SK-N-SH (cell line): ENCODE measurements at regions not wholly inside any gene's neighbourhood (a gene's known extent, or its start where the extent isn't known, plus 50 kb on each side); places are given as distances from the start of the nearest gene placed in this dataset.

Experiments used
- CTCF ChIA-PET: fragments of 300-600, 350-600 bp; formaldehyde crosslinking; extraction: SDS; loops from one replicate; lab custom pipeline; 2021; lab: Yijun Ruan, JAX
- POLR2A ChIA-PET: fragments of 350-600 bp; sonication (Branson Sonifier 250); formaldehyde crosslinking; extraction: SDS; loops from one replicate; lab custom pipeline; 2020; ENCODE audit warnings: antibody characterized with exemption, inconsistent platforms; lab: Yijun Ruan, JAX
- DNase-seq: peaks from one replicate; pipeline ENCODE4 v3.0.0; 2012
- H2AFZ ChIP-seq: fragments of 200-600 bp; sonication (generic); 2 replicates; pipeline ENCODE4 v1.8.1; 2016; ENCODE audit warnings: antibody characterized with exemption, mild to moderate bottlenecking, low read depth
- H3F3A ChIP-seq: fragments of 200-600 bp; sonication (generic); replicated peaks from 2 replicates; pipeline ENCODE3; 2016; ENCODE audit warnings: antibody characterized with exemption, mild to moderate bottlenecking; ENCODE audit not compliant: insufficient read depth
- H3K27ac ChIP-seq, 2 experiments: fragments of 200-500 bp in 1 of 2; fragments of 200-600 bp in 1 of 2; sonication (Bioruptor generic) in 1 of 2; sonication (generic), shearing (Covaris generic) in 1 of 2; 2 replicates each; pipeline versions ENCODE4 v1.5.1 to v1.6.1; 2014 to 2016; ENCODE audit warnings: low read depth in 2 of 2, inconsistent platforms in 1 of 2, low read length in 1 of 2, mild to moderate bottlenecking in 1 of 2, mixed read lengths in 1 of 2
- H3K27me3 ChIP-seq: fragments of 200-600 bp; sonication (generic), shearing (Covaris generic); 2 replicates; pipeline ENCODE4 v1.6.1; 2016; ENCODE audit warnings: mixed run types; ENCODE audit not compliant: insufficient read depth
- H3K36me3 ChIP-seq, 2 experiments: fragments of 200-500 bp in 1 of 2; fragments of 200-600 bp in 1 of 2; sonication (Bioruptor generic) in 1 of 2; sonication (generic) in 1 of 2; replicated peaks in 1 of 2; 2 replicates each; pipeline versions ENCODE3 to v1.5.1; 2014 to 2016; ENCODE audit warnings: low read length in 1 of 2, mild to moderate bottlenecking in 1 of 2; ENCODE audit not compliant: insufficient read depth in 2 of 2, control insufficient read depth in 1 of 2
- H3K4me1 ChIP-seq, 2 experiments: fragments of 200-500 bp in 1 of 2; fragments of 200-600 bp in 1 of 2; sonication (Bioruptor generic) in 1 of 2; sonication (generic), shearing (Covaris generic) in 1 of 2; 2 replicates each; pipeline versions ENCODE4 v1.5.1 to v1.6.1; 2014 to 2016; ENCODE audit warnings: low read depth in 1 of 2, low read length in 1 of 2, mixed run types in 1 of 2; ENCODE audit not compliant: insufficient read depth in 2 of 2, control insufficient read depth in 1 of 2
- H3K4me2 ChIP-seq: fragments of 200-600 bp; sonication (generic), shearing (Covaris generic); 2 replicates; pipeline ENCODE4 v1.6.1; 2017; ENCODE audit warnings: mixed run types
- H3K4me3 ChIP-seq, 2 experiments: fragments of 200-500 bp in 1 of 2; fragments of 200-600 bp in 1 of 2; sonication (Bioruptor generic) in 1 of 2; sonication (generic), shearing (Covaris generic) in 1 of 2; 2 replicates each; pipeline versions ENCODE4 v1.5.1 to v1.8.1; 2014 to 2016; ENCODE audit warnings: low read depth in 2 of 2, inconsistent platforms in 1 of 2, low read length in 1 of 2, mild to moderate bottlenecking in 1 of 2, mixed read lengths in 1 of 2, moderate library complexity in 1 of 2
- H3K79me2 ChIP-seq: fragments of 200-600 bp; sonication (generic); 2 replicates; pipeline ENCODE4 v1.8.1; 2017; ENCODE audit warnings: mild to moderate bottlenecking; ENCODE audit not compliant: insufficient read depth
- H3K9ac ChIP-seq: fragments of 200-600 bp; sonication (generic); 2 replicates; pipeline ENCODE4 v1.6.1; 2017; ENCODE audit warnings: mixed run types
- H3K9me2 ChIP-seq: fragments of 200-600 bp; sonication (generic); 2 replicates; pipeline ENCODE4 v1.6.1; 2017; ENCODE audit warnings: mixed run types
- H3K9me3 ChIP-seq: fragments of 200-600 bp; sonication (generic); 2 replicates; pipeline ENCODE4 v1.6.1; 2017; ENCODE audit warnings: mixed run types, mild to moderate bottlenecking, moderate library complexity
- H4K20me1 ChIP-seq: fragments of 200-600 bp; sonication (generic); 2 replicates; pipeline ENCODE4 v1.6.1; 2017; ENCODE audit warnings: mild to moderate bottlenecking, mixed run types; ENCODE audit not compliant: insufficient read depth
- CHD2 ChIP-seq: fragments of 150-350 bp; IDR thresholded peaks from 2 replicates; pipeline ENCODE4 v1.6.1; 2018; ENCODE audit warnings: low read length; ENCODE audit not compliant: partially characterized antibody
- ELF1 ChIP-seq: IDR thresholded peaks from 2 replicates; pipeline ENCODE4 v1.4.0; 2012
- EP300 ChIP-seq, 2 experiments: IDR thresholded peaks; 2 replicates each; pipeline versions ENCODE4 v1.4.0 to v1.6.1; 2012; ENCODE audit warnings: borderline replicate concordance in 1 of 2, low read depth in 1 of 2, low read length in 1 of 2
- EZH2phosphoT487 ChIP-seq: fragments of 200-600 bp; sonication (generic); IDR thresholded peaks from 2 replicates; pipeline ENCODE4 v1.6.1; 2017; ENCODE audit warnings: low read depth, mixed run types, mild to moderate bottlenecking, antibody characterized with exemption, moderate library complexity, borderline replicate concordance
- FOXJ3 ChIP-seq: sonication (generic); formaldehyde crosslinking; IDR thresholded peaks from 2 replicates; pipeline ENCODE4 v1.5.1; 2020; ENCODE audit warnings: mild to moderate bottlenecking, missing genetic modification reagents
- FOXM1 ChIP-seq: IDR thresholded peaks from 2 replicates; pipeline ENCODE4 v1.4.0; 2012; ENCODE audit warnings: low read depth, mild to moderate bottlenecking
- MXI1 ChIP-seq: IDR thresholded peaks from 2 replicates; pipeline ENCODE4 v1.6.1; 2012; ENCODE audit warnings: mild to moderate bottlenecking, low read depth, low read length, improper control_type of control experiment
- POLR2AphosphoS5 ChIP-seq: IDR thresholded peaks from 2 replicates; pipeline ENCODE4 v1.6.1; 2012; ENCODE audit warnings: low read depth, low read length
- RAD21 ChIP-seq: IDR thresholded peaks from 2 replicates; pipeline ENCODE4 v1.6.1; 2012; ENCODE audit warnings: mild to moderate bottlenecking, low read length
- REST ChIP-seq: IDR thresholded peaks from 2 replicates; pipeline ENCODE4 v1.6.1; 2012; ENCODE audit warnings: mild to moderate bottlenecking, low read depth, low read length, moderate library complexity
- SMC3 ChIP-seq: IDR thresholded peaks from 2 replicates; pipeline ENCODE4 v1.6.1; 2012; ENCODE audit warnings: low read depth, low read length, improper control_type of control experiment
- TAF1 ChIP-seq: IDR thresholded peaks from 2 replicates; pipeline ENCODE4 v1.6.1; 2012; ENCODE audit warnings: low read depth, mild to moderate bottlenecking, low read length, moderate library complexity, borderline replicate concordance
- WGBS: methylation state at CpG from one replicate; pipeline ENCODE4 v1.1.6; 2017; ENCODE audit warnings: low lambda C conversion rate; 5-methylcytosine and 5-hydroxymethylcytosine counted together
- TF ChIP-seq, protein P1 (sequence below): fragments of 150-350 bp; IDR thresholded peaks from 2 replicates; pipeline ENCODE4 v1.6.1; 2017; ENCODE audit warnings: antibody characterized with exemption, low read length, low read depth, borderline replicate concordance
- TF ChIP-seq, protein P2 (sequence below): fragments of 150-350 bp; IDR thresholded peaks from 2 replicates; pipeline ENCODE4 v1.6.1; 2016; ENCODE audit warnings: mild to moderate bottlenecking, low read depth, low read length

DNA sequence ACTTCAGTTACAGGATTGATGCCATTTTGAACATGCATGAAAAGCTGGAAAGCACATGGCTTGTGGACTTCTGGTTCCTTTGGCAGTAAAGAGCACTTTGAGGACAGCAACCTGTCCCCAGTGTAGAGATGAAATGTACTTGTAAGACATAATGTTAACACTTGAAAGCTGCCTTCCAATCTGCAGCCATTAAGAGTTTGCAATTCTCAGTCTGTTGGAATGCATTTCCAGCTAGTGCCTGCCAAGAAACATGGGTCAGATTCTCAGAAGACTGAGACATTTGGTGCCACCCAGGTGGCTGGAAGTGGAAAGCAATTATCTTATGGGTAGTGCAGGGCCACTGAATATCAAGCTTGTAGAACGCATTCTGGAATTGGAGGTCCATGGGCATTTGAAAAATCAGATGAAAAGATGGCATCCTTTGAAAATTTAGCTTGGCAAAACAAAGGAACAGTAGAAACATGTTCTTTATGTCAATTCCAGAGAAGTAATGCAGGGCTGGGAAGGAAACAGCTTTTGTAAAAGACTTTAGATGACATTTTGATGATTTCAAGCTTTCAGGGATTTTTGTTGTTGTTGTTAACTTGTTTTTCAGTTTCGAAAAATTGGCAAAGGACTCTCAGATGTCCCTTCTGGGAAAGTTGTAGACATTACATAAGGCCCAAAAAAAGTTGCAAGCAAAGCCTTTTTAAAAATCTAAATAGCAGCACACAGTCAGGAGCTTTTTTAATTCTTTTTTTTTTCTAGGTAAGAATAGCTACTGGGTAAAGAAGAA, 147.0 kb downstream of the ABCA8 start:
- Histone ChIP-seq H3K4me3 (no peak overlapping the region), H3K27me3 (no peaks in the 10 kb centered on the region), H3K79me2 (no peaks in the 10 kb centered on the region), H3K36me3 (no peaks in the 10 kb centered on the region), H3K4me2 (no peak overlapping the region), H2AFZ (no peak overlapping the region), H3K9me3 (no peaks in the 10 kb centered on the region), H4K20me1 (no peaks in the 10 kb centered on the region), H3K9me2 (no peaks in the 10 kb centered on the region), H3K9ac (no peak overlapping the region), H3F3A (no peaks in the 10 kb centered on the region), H3K4me1 (peaks cover 0 to 6% of the 10 kb centered on the region in 2 experiments; a peak in 1 of 4 replicates), H3K27ac (no peak overlapping the region)
- no peak for DNase-seq
- no peak for TF ChIP-seq EZH2phosphoT487
- no peak for TF ChIP-seq REST
- no peak for TF ChIP-seq SMC3
- no peak for TF ChIP-seq MXI1
- TF ChIP-seq FOXJ3 (CRISPR knock-in tag), result no peak
- TF ChIP-seq ELF1, result no peak
- TF ChIP-seq, protein P1, sequence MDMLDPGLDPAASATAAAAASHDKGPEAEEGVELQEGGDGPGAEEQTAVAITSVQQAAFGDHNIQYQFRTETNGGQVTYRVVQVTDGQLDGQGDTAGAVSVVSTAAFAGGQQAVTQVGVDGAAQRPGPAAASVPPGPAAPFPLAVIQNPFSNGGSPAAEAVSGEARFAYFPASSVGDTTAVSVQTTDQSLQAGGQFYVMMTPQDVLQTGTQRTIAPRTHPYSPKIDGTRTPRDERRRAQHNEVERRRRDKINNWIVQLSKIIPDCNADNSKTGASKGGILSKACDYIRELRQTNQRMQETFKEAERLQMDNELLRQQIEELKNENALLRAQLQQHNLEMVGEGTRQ, result no peak
- TF ChIP-seq TAF1, result no peak
- no peak for TF ChIP-seq FOXM1
- no peak for TF ChIP-seq RAD21
- no peak for TF ChIP-seq EP300 (IDR thresholded peaks at IDR 0.05; ENCODE audit: borderline replicate concordance in 1 of 2, low read depth in 1 of 2, low read length in 1 of 2)
- TF ChIP-seq POLR2AphosphoS5, result no peak
- TF ChIP-seq, protein P2, sequence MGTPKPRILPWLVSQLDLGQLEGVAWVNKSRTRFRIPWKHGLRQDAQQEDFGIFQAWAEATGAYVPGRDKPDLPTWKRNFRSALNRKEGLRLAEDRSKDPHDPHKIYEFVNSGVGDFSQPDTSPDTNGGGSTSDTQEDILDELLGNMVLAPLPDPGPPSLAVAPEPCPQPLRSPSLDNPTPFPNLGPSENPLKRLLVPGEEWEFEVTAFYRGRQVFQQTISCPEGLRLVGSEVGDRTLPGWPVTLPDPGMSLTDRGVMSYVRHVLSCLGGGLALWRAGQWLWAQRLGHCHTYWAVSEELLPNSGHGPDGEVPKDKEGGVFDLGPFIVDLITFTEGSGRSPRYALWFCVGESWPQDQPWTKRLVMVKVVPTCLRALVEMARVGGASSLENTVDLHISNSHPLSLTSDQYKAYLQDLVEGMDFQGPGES, result no peak
- no peak for TF ChIP-seq CHD2
- ChIA-PET POLR2A (no interaction called here), CTCF (interaction anchor here (1.0 to 1.5 kb wide), 6 partner anchors 10 to 428 kb away, joined by 3 to 5 read pairs (median 4); no protein-coding TSS in a partner anchor)
- 10% methylated on average over 2 of the region's 2 CpGs for WGBS
